ENCODE measurements at regions not wholly inside any gene's neighbourhood (a gene's known extent, or its start where the extent isn't known, plus 50 kb on each side); places are given as distances from the start of the nearest gene placed in this dataset.

- TF ChIP-seq POLR2AphosphoS5 (IDR thresholded peaks at IDR 0.05; ENCODE audit: insufficient read depth, low read depth, low read length) (no peak), JUN (IDR thresholded peaks at IDR 0.05; ENCODE audit: borderline replicate concordance, insufficient read depth, insufficient read length, low read depth) (no peak), MAX (IDR thresholded peaks at IDR 0.05; ENCODE audit: insufficient read depth, insufficient read length) (no peak), POLR2A (IDR thresholded peaks at IDR 0.05; ENCODE audit: low read depth, low read length) (no peak), EZH2 (IDR thresholded peaks at IDR 0.05; ENCODE audit: borderline replicate concordance, low read depth, low read length, severe bottlenecking) (no peak), CTCF (IDR thresholded peaks at IDR 0.05; ENCODE audit: extremely low read depth in 1 of 2, insufficient read depth in 1 of 2, low read depth in 1 of 2, low read length in 2 of 2) (no peak), MYC (IDR thresholded peaks at IDR 0.05; ENCODE audit: low read depth, low read length) (no peak), GATA2 (IDR thresholded peaks at IDR 0.05; ENCODE audit: insufficient read depth, insufficient read length, low read depth, low read length) (no peak)
These were observed 147.3 kb downstream of the TLR5 start for GRCh38 chr1:222995620-222996309.
